Forelimb muscle (tissue), 1 donor: ENCODE measurements at regions not wholly inside any gene's neighbourhood (a gene's known extent, or its start where the extent isn't known, plus 50 kb on each side); places are given as distances from the start of the nearest gene placed in this dataset.

Source experiments
- DNase-seq: peaks from one replicate; pipeline ENCODE4 v3.0.0-alpha.2; 2013; ENCODE audit warnings: low read depth

- DNase-seq: no peak
These were observed 61.3 kb upstream of the HDAC4 start for GRCh38 chr2:239462191-239462515.

DNA sequence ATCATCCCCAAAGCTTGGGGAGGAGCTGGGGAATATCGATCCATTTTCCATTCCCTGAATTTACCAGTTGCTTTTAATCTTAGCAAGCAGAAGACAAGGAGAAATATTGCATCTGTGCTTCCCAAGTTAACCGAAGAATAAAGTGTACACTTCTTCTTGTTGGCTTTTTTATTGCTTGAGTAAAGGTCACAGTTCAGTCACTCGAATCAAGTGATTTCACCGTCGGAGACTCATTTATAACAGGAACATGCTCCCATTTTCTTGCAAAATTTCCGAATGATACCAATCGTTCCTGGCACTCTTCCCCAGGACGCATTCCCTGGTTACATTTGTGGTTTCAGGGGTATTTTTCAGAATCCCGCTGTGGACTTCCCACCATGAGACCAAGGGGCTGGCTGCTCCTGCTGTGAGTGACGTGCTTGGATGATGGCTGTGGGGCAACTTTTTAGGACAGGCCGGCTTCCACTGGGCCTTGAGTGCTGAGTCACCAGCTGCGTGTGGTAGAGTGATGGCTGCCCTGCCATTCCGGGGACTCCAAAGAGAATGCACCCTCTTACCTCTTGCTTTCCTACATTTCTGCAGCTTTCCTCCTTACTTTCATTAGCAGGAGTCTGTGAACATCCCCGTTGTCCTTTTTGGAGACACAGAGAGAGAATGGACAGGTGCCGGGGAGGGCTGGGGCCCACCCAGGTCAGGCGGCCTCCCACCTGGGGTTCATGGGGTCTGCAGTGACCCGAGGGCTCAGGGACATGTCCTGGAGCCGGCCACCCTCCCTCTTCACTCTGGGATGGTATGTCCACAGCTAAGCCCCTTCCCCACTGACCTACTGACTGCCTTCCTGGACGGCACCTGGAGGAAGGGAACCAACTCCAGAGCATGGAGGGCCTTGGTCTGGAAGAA, 60.7 kb upstream of the HDAC4 start:
- no peak for DNase-seq

DNA sequence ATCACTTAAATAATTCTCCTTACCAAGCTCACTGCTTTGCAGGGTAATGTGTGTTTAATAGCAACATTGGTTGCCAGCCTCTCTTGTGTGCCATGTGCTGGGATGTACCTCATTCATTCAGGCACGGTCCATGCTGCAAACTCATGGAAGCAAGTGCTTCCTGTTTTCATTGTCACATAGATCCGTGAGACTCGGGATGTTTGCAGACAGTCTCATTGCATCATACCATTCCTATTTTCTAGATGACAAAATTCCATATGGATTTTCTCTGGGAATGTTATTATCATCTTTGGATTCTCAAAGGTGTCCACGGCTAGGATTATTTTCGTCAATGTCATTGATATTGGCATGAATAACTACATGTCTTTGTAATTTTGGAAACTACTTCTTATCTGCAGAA, 60.0 kb upstream of the HDAC4 start:
- no peak for DNase-seq

- no peak for DNase-seq
These were observed 58.8 kb upstream of the HDAC4 start for GRCh38 chr2:239459606-239460005.

- DNase-seq: no peak
These were observed 58.2 kb upstream of the HDAC4 start for GRCh38 chr2:239459056-239459455.

DNA sequence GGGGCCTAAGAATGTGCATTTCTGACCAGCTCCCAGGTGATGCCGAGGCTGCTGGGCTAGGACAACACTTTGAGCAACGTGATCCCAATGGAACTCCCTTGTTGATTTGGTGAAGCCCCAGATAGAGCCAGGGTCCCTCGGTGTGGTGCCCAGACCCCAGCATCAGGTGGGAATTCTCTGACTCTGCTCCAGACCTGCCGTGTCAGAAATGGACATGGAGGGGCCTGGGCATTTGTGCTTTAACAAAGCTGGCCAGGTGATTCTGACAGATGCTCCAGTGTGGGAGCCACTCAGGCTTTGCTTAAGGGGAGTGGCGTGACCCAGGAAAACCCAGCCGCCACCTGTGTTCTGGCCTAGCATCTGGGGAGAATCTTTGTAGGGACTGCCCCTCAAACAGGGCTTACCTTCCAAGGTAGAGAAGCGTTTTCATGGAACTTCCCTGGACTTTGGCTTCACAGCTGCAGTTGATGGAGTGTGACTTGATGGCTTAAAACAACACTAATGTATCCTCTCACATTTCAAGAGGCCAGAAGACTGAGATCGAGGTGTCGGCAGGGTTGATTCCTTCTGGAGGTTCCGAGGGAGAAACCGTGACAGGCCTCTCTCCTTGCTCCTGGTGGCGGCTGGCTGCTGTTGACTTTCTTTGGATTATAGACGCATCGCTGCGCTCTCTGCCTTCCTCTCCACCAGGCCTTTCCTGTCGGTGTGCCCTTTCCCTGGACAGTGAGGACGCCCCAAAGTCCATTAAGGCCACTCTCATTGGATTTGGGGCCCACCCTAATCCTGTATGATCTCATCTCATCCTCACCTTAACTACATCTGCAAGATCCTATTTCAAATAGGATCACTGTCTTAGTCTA, 57.0 kb upstream of the HDAC4 start:
- no peak for DNase-seq

- no peak for DNase-seq
These were observed 56.1 kb upstream of the HDAC4 start for GRCh38 chr2:239456940-239457339.

GRCh38 chr2:239455436-239456203, 54.8 kb upstream of the HDAC4 start:
- DNase-seq: no peak

- no peak for DNase-seq
These were observed 53.7 kb upstream of the HDAC4 start for GRCh38 chr2:239454507-239454906.
